ENCODE measurements at regions not wholly inside any gene's neighbourhood (a gene's known extent, or its start where the extent isn't known, plus 50 kb on each side); places are given as distances from the start of the nearest gene placed in this dataset.

DNA sequence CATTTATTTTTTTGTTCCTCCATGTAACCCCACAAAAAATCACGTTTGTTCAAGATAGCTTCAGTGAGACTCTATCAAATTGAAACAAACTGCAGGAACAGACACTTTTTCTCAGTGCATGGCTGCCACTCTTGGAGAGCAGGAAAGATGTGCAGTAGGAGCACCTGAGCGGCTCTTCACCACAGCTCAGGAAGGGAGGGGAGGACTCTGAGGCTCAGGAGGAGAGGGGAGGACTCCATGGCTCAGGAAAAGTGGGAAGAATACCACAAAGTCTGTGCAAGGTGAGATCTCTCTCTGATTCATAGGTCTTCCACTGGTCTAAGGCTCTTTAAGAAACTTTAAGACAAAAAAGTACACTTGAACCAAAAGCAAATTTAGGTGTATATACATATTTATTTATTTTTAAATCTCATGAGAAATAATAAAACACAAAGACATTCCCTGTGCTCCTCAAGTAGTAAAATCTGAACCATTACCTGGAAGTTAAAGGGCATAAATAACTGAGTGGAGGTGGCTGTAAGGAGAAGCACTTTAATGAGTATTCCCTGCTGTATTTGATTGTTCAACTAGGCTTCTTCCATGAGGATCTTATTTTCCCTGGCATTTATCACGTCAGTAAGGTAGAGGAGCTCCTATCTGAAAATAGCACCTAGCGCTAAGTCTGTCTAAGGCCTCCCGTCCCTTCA is 69.2 kb upstream of the CCN6 start:
- Histone ChIP-seq H3K4me3 (ENCODE audit: insufficient read depth, low read depth, low read length, poor library complexity, severe bottlenecking) (no peak overlapping the region), H3K36me3 (ENCODE audit: control insufficient read depth, insufficient read depth, low read length) (no peaks in the 10 kb centered on the region), H3K27me3 (replicated peaks; ENCODE audit: control insufficient read depth, insufficient read depth, low read length, poor library complexity, severe bottlenecking) (no peaks in the 10 kb centered on the region), H3K9me3 (ENCODE audit: control insufficient read depth, low read length) (no peaks in the 10 kb centered on the region), H3K27ac (ENCODE audit: insufficient read depth, low read length, poor library complexity, severe bottlenecking) (no peak overlapping the region), H3K4me1 (ENCODE audit: control insufficient read depth, insufficient read depth, low read length, poor library complexity, severe bottlenecking) (peaks cover 32% of the 10 kb centered on the region)
- DNase-seq, result no peak

DNA sequence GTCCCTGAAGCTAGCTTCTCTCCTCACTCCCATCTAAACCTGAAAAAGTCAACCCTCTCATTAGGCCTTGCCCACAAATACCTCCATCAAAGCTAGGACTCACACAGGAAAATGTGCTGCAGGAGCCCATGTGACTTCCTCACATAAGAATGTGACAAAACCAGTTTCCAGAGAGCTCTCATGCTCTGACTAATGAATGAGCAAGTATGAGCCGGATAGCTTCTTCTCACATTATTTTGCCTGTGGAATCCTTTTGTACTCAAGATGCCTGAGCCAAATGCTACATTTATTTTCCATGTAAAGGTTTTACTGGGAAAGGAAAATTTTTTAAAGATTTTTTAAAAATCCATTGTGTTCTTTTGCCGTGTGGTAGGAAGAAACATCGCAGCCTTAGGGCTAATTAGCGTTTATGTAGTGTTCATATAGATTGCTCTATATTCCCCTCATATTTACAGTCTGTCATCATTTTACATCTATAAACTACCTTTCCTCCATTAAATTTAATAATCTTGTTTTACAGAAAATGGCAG is 68.6 kb upstream of the CCN6 start:
- Histone ChIP-seq H3K27me3 (replicated peaks; ENCODE audit: control insufficient read depth, insufficient read depth, low read length, poor library complexity, severe bottlenecking) (no peaks in the 10 kb centered on the region), H3K4me1 (ENCODE audit: control insufficient read depth, insufficient read depth, low read length, poor library complexity, severe bottlenecking) (peaks cover 37% of the 10 kb centered on the region), H3K4me3 (ENCODE audit: insufficient read depth, low read depth, low read length, poor library complexity, severe bottlenecking) (no peak overlapping the region), H3K36me3 (ENCODE audit: control insufficient read depth, insufficient read depth, low read length) (no peaks in the 10 kb centered on the region), H3K27ac (ENCODE audit: insufficient read depth, low read length, poor library complexity, severe bottlenecking) (no peak overlapping the region), H3K9me3 (ENCODE audit: control insufficient read depth, low read length) (no peaks in the 10 kb centered on the region)
- no peak for DNase-seq

DNA sequence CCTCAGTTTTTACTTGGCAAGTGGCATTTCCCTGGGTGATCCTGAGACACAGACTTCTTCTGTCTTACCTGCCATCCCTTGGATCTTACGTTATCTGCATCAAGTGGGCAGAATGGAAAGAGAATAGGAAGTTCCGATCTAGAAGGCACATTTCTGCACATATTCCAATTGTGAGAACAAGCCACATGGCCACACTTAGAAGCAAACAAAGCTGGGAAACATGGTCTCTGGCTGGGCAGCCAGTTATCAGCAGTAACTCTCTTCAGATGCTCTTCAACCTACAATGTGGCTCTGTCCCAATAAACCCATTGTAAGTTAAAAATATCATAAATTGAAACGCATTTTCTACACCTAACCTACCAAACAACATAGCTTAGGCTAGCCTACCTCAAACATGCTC is 67.3 kb upstream of the CCN6 start:
- Histone ChIP-seq H3K27me3 (replicated peaks; ENCODE audit: control insufficient read depth, insufficient read depth, low read length, poor library complexity, severe bottlenecking) (no peaks in the 10 kb centered on the region), H3K9me3 (ENCODE audit: control insufficient read depth, low read length) (no peaks in the 10 kb centered on the region), H3K27ac (ENCODE audit: insufficient read depth, low read length, poor library complexity, severe bottlenecking) (no peak overlapping the region), H3K4me1 (ENCODE audit: control insufficient read depth, insufficient read depth, low read length, poor library complexity, severe bottlenecking) (peaks cover 50% of the 10 kb centered on the region), H3K36me3 (ENCODE audit: control insufficient read depth, insufficient read depth, low read length) (no peaks in the 10 kb centered on the region), H3K4me3 (ENCODE audit: insufficient read depth, low read depth, low read length, poor library complexity, severe bottlenecking) (no peak overlapping the region)
- DNase-seq, result no peak

DNA sequence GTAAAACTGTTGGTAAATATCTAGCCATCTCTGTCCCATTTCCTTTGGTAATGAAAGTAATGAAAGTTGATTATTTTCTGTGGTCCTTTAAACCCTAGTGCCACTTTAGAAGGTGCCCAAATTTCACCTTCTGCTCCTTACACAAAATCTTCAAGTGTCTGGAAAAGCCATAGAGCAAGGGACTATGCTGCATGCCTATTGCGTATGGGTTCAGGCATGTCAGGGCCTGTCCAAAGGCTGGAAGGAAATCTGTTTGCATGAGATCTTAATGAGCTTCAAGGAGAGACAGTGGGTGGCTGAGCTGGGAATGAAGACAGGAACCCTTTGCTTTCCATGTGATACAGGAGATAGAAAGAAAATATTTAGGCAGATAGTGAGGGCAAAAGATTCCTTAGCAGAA is 66.6 kb upstream of the CCN6 start:
- H3K27ac ChIP-seq (ENCODE audit: insufficient read depth, low read length, poor library complexity, severe bottlenecking), result no peak overlapping the region
- peaks cover 56% of the 10 kb centered on the region for H3K4me1 ChIP-seq (ENCODE audit: control insufficient read depth, insufficient read depth, low read length, poor library complexity, severe bottlenecking)
- no peak overlapping the region for H3K4me3 ChIP-seq (ENCODE audit: insufficient read depth, low read depth, low read length, poor library complexity, severe bottlenecking)
- H3K36me3 ChIP-seq (ENCODE audit: control insufficient read depth, insufficient read depth, low read length), result no peaks in the 10 kb centered on the region
- DNase-seq, result no peak
- H3K9me3 ChIP-seq (ENCODE audit: control insufficient read depth, low read length), result no peaks in the 10 kb centered on the region
- H3K27me3 ChIP-seq (replicated peaks; ENCODE audit: control insufficient read depth, insufficient read depth, low read length, poor library complexity, severe bottlenecking), result no peaks in the 10 kb centered on the region

DNA sequence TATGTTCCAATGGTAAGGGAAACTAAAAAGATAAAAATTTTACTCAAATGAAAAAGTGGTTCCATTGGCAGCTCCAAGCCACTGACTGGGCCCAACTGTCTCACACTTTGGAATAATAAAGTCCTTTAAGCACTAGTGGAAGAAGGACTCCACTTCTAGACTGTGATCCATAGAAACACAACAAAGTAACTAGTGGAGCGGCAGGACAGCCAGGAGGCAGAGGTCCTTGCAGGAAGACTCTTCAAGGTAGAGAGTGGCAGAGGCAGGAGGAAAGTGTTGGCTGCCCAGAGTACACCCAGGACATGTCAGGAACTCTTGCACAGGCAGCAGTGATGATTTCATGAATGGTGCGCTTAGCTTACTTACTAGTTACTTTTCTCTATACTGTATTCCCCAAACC is 65.0 kb upstream of the CCN6 start:
- peaks cover 66% of the 10 kb centered on the region for H3K4me1 ChIP-seq (ENCODE audit: control insufficient read depth, insufficient read depth, low read length, poor library complexity, severe bottlenecking)
- no peak overlapping the region for H3K4me3 ChIP-seq (ENCODE audit: insufficient read depth, low read depth, low read length, poor library complexity, severe bottlenecking)
- no peak for DNase-seq
- H3K27me3 ChIP-seq (replicated peaks; ENCODE audit: control insufficient read depth, insufficient read depth, low read length, poor library complexity, severe bottlenecking), result no peaks in the 10 kb centered on the region
- H3K36me3 ChIP-seq (ENCODE audit: control insufficient read depth, insufficient read depth, low read length), result no peaks in the 10 kb centered on the region
- peak overlapping the region; percentile 65 for H3K27ac ChIP-seq (ENCODE audit: insufficient read depth, low read length, poor library complexity, severe bottlenecking)
- H3K9me3 ChIP-seq (ENCODE audit: control insufficient read depth, low read length), result no peaks in the 10 kb centered on the region

DNA sequence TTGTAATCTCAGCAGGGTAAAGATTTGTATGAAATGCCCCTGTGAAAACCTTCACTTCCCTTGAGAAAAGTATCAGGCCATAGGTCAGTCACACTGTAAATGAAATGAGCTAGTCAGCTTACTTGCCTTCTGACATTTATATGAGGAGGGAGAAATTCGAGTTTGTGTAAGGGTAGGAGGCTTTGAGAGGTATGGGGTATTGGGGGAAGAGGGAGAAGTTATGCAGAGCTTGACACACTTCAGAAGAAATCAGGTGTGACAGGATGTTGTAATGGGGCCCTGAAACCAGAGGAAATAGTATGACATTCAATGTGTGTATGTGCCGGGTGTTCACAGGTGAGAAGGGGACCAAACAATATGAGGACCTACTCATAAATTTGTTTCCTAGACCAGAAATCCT is 64.2 kb upstream of the CCN6 start:
- no peak overlapping the region for H3K4me3 ChIP-seq (ENCODE audit: insufficient read depth, low read depth, low read length, poor library complexity, severe bottlenecking)
- H3K4me1 ChIP-seq (ENCODE audit: control insufficient read depth, insufficient read depth, low read length, poor library complexity, severe bottlenecking), result peaks cover 65% of the 10 kb centered on the region
- no peaks in the 10 kb centered on the region for H3K27me3 ChIP-seq (replicated peaks; ENCODE audit: control insufficient read depth, insufficient read depth, low read length, poor library complexity, severe bottlenecking)
- no peaks in the 10 kb centered on the region for H3K36me3 ChIP-seq (ENCODE audit: control insufficient read depth, insufficient read depth, low read length)
- DNase-seq, result no peak
- no peaks in the 10 kb centered on the region for H3K9me3 ChIP-seq (ENCODE audit: control insufficient read depth, low read length)
- H3K27ac ChIP-seq (ENCODE audit: insufficient read depth, low read length, poor library complexity, severe bottlenecking), result peak overlapping the region; percentile 65

DNA sequence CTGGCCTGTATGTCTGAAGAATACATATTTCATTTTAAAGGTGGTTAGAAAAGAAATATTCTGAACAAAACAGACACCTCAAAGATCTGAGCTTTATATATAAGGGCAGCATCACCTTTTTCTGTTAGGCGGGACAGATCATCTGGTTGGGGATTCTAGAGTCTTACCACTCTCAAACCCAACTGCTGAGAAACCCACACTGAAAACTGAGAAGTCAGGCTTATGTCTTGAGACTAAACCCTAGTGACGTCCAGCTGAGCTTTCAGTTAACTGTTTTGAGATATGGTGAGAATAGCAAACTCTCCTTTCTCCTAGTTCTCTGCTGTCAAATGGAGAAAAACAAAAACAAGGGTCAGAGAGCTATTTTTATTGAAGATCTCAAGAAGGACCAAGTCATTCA is 63.7 kb upstream of the CCN6 start:
- Histone ChIP-seq H3K27ac (ENCODE audit: insufficient read depth, low read length, poor library complexity, severe bottlenecking) (peak overlapping the region; percentile 65), H3K27me3 (replicated peaks; ENCODE audit: control insufficient read depth, insufficient read depth, low read length, poor library complexity, severe bottlenecking) (no peaks in the 10 kb centered on the region), H3K9me3 (ENCODE audit: control insufficient read depth, low read length) (no peaks in the 10 kb centered on the region), H3K4me3 (ENCODE audit: insufficient read depth, low read depth, low read length, poor library complexity, severe bottlenecking) (no peak overlapping the region), H3K36me3 (ENCODE audit: control insufficient read depth, insufficient read depth, low read length) (no peaks in the 10 kb centered on the region), H3K4me1 (ENCODE audit: control insufficient read depth, insufficient read depth, low read length, poor library complexity, severe bottlenecking) (peaks cover 61% of the 10 kb centered on the region)
- DNase-seq, result no peak

DNA sequence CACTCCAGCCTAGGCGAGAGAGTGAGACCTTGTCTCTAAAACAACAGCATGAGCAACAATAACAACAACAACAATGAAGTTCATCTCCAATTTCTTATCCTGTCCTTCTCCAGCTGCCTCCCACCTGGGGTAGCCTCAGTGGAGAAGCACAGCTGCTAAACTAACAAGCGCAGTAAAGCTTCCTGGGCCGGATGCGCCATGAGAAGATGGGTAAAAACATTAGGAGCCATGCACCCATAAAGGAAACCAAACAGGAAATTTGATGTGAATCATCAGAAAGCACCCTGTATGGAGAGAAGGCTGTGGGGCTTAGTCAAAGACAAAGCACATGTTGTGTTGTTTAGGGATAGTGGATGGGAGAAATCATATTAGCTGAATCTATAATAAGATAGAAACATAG is 61.1 kb upstream of the CCN6 start:
- DNase-seq, result peak; percentile 17 to 56 (median 50)
- H3K4me1 ChIP-seq (ENCODE audit: control insufficient read depth, insufficient read depth, low read length, poor library complexity, severe bottlenecking), result peaks cover 60% of the 10 kb centered on the region

DNA sequence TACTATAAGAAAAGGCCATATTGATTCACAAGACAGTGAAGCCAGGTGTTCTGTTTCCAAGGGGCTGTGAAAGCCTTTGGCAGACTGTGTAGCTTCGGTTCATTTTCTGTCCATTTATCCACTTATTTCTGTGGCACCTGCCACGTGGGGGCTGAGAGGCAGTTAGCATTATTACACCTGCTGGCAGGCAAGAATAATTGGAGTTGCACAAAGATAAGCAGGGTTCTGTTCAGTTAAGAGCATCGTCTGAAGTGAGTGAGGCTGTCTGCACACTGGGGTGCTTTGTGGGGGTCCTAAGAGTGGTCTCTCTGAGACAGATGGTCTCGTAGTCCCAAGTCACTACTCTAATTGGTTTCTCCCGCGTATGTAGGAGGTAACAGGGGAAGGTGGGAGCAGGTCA is 60.6 kb upstream of the CCN6 start:
- Histone ChIP-seq H3K27me3 (replicated peaks; ENCODE audit: control insufficient read depth, insufficient read depth, low read length, poor library complexity, severe bottlenecking) (no peaks in the 10 kb centered on the region), H3K4me1 (ENCODE audit: control insufficient read depth, insufficient read depth, low read length, poor library complexity, severe bottlenecking) (peaks cover 60% of the 10 kb centered on the region), H3K36me3 (ENCODE audit: control insufficient read depth, insufficient read depth, low read length) (no peaks in the 10 kb centered on the region), H3K27ac (ENCODE audit: insufficient read depth, low read length, poor library complexity, severe bottlenecking) (peak overlapping the region; percentile 59), H3K4me3 (ENCODE audit: insufficient read depth, low read depth, low read length, poor library complexity, severe bottlenecking) (no peak overlapping the region), H3K9me3 (ENCODE audit: control insufficient read depth, low read length) (no peaks in the 10 kb centered on the region)
- DNase-seq, result no peak

More for the DNA sequence above, 61.1 kb upstream of the CCN6 start:
- Histone ChIP-seq H3K27ac (ENCODE audit: insufficient read depth, low read length, poor library complexity, severe bottlenecking) (peak overlapping the region; percentile 59), H3K27me3 (replicated peaks; ENCODE audit: control insufficient read depth, insufficient read depth, low read length, poor library complexity, severe bottlenecking) (no peaks in the 10 kb centered on the region), H3K9me3 (ENCODE audit: control insufficient read depth, low read length) (no peaks in the 10 kb centered on the region), H3K4me3 (ENCODE audit: insufficient read depth, low read depth, low read length, poor library complexity, severe bottlenecking) (no peak overlapping the region), H3K36me3 (ENCODE audit: control insufficient read depth, insufficient read depth, low read length) (no peaks in the 10 kb centered on the region)

DNA sequence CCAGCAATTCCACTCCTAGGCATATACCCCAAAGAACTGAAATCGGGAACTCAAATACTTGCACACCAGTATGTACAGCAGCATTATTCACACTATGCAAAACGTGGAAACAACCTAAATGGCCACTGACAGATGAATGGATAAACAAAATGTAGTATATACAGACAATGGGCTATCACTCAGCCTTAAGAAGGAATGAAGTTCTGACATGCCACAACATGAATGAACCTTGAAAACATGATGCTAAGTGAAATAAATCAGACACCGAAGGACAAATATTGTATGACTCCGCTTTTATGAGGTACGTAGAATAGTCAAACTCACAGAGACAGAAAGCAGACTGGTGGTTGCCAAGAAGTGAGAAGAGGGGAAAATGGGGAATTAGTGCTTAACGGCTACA is 59.1 kb upstream of the CCN6 start:
- no peak overlapping the region for H3K4me3 ChIP-seq (ENCODE audit: insufficient read depth, low read depth, low read length, poor library complexity, severe bottlenecking)
- no peaks in the 10 kb centered on the region for H3K9me3 ChIP-seq (ENCODE audit: control insufficient read depth, low read length)
- no peak overlapping the region for H3K27ac ChIP-seq (ENCODE audit: insufficient read depth, low read length, poor library complexity, severe bottlenecking)
- DNase-seq, result no peak
- H3K27me3 ChIP-seq (replicated peaks; ENCODE audit: control insufficient read depth, insufficient read depth, low read length, poor library complexity, severe bottlenecking), result no peaks in the 10 kb centered on the region
- H3K36me3 ChIP-seq (ENCODE audit: control insufficient read depth, insufficient read depth, low read length), result no peaks in the 10 kb centered on the region
- H3K4me1 ChIP-seq (ENCODE audit: control insufficient read depth, insufficient read depth, low read length, poor library complexity, severe bottlenecking), result peaks cover 47% of the 10 kb centered on the region

All from effector memory CD4-positive, alpha-beta T cell (primary cell).